Lung (tissue), 11 donors: ENCODE measurements at regions not wholly inside any gene's neighbourhood (a gene's known extent, or its start where the extent isn't known, plus 50 kb on each side); places are given as distances from the start of the nearest gene placed in this dataset.

Experiments used
- ATAC-seq: fragments of 200-7000 bp; cut with Tn5 transposase; one replicate; pipeline ENCODE4 v1.9.1; 2020; ENCODE audit warnings: moderate number of reproducible peaks; ENCODE audit not compliant: insufficient read depth, low FRiP score
- DNase-seq, 3 donors: peaks; one replicate each; pipeline ENCODE4 v3.0.0-alpha.2; 2013 to 2017
- H3K27ac ChIP-seq, 2 donors: one replicate each; pipeline ENCODE4 v1.5.1; 2013; ENCODE audit warnings: mild to moderate bottlenecking in 2 of 2, moderate library complexity in 2 of 2, control low read depth in 1 of 2, inconsistent platforms in 1 of 2, low read depth in 1 of 2, low read length in 1 of 2
- H3K27me3 ChIP-seq, 3 donors: one replicate each; pipeline ENCODE4 v1.5.1; 2013; ENCODE audit warnings: low read length in 2 of 3; ENCODE audit not compliant: control insufficient read depth in 3 of 3, insufficient read depth in 3 of 3
- H3K36me3 ChIP-seq, 4 donors: one replicate each; pipeline ENCODE4 v1.5.1; 2013; ENCODE audit warnings: low read length in 4 of 4, mild to moderate bottlenecking in 1 of 4, moderate library complexity in 1 of 4; ENCODE audit not compliant: control insufficient read depth in 4 of 4, insufficient read depth in 4 of 4
- H3K4me1 ChIP-seq, 5 donors: one replicate each; pipeline ENCODE4 v1.5.1; 2013; ENCODE audit warnings: low read length in 5 of 5, mild to moderate bottlenecking in 2 of 5, moderate library complexity in 1 of 5; ENCODE audit not compliant: control insufficient read depth in 5 of 5, insufficient read depth in 5 of 5
- H3K4me3 ChIP-seq: one replicate; pipeline ENCODE4 v1.5.1; 2013; ENCODE audit warnings: mild to moderate bottlenecking, control low read depth, moderate library complexity
- H3K9ac ChIP-seq, 2 donors: one replicate each; pipeline ENCODE4 v1.5.1; 2013; ENCODE audit warnings: low read length in 2 of 2, control low read depth in 1 of 2; ENCODE audit not compliant: insufficient read depth in 1 of 2
- H3K9me3 ChIP-seq, 4 donors: one replicate each; pipeline ENCODE4 v1.5.1; 2013; ENCODE audit warnings: low read length in 3 of 4, mild to moderate bottlenecking in 1 of 4, moderate library complexity in 1 of 4; ENCODE audit not compliant: control insufficient read depth in 4 of 4, insufficient read depth in 3 of 4
- CTCF ChIP-seq: IDR thresholded peaks from 2 replicates; pipeline ENCODE4 v1.5.1; 2012; ENCODE audit warnings: mild to moderate bottlenecking; ENCODE audit errors: control extremely low read depth, extremely low read depth
- WGBS, 2 donors: extraction: QIAGEN DNeasy Blood & Tissue Kit; methylation state at CpG; one replicate each; pipeline ENCODE4 v1.1.7; 2013; 5-methylcytosine and 5-hydroxymethylcytosine counted together
- donor health status: control.
- donor health status: control.
- donor health status: Bipolar disorder and iron deficiency.
- donor health status: healthy.
- donor health status: DM: yes; HTN: yes; CAD: no.

- H3K27me3 ChIP-seq = no peaks in the 10 kb centered on the region
- no peak overlapping the region for H3K9ac ChIP-seq
- DNase-seq (no peak), ATAC-seq (no peak)
- no peak overlapping the region for H3K4me3 ChIP-seq
- no peaks in the 10 kb centered on the region for H3K36me3 ChIP-seq
- H3K27ac ChIP-seq = no peak overlapping the region
- H3K4me1 ChIP-seq = peaks cover 0 to 5% (median 0%) of the 10 kb centered on the region in 5 donors
- TF ChIP-seq CTCF = no peak
- peaks cover 0 to 5% (median 0%) of the 10 kb centered on the region in 4 donors for H3K9me3 ChIP-seq
- WGBS, 2 donors = 90 to 97% methylated on average over 1 of the region's 1 CpG
Observed at GRCh38 chr14:75350505-75351060, 72.0 kb downstream of the FOS start.

- Histone ChIP-seq H3K9ac (no peak overlapping the region), H3K36me3 (no peaks in the 10 kb centered on the region), H3K27ac (no peak overlapping the region), H3K4me1 (peaks cover 0 to 11% (median 6%) of the 10 kb centered on the region in 5 donors), H3K27me3 (no peaks in the 10 kb centered on the region), H3K9me3 (peaks cover 0 to 2% (median 0%) of the 10 kb centered on the region in 4 donors), H3K4me3 (no peak overlapping the region)
- WGBS, 2 donors = 81 to 95% methylated on average over 3 of the region's 3 CpGs
- TF ChIP-seq CTCF = no peak
- ATAC-seq (no peak), DNase-seq (peak in 1 of 3 donors; percentile 51)
Observed at GRCh38 chr14:75359098-75359497, 68.7 kb upstream of the JDP2 start.

GRCh38 chr14:75361041-75361440 lies 66.8 kb upstream of the JDP2 start:
- Histone ChIP-seq H3K9ac (no peak overlapping the region), H3K9me3 (no peaks in the 10 kb centered on the region), H3K4me1 (peaks cover 0 to 11% (median 3%) of the 10 kb centered on the region in 5 donors), H3K4me3 (no peak overlapping the region), H3K27ac (no peak overlapping the region), H3K36me3 (no peaks in the 10 kb centered on the region), H3K27me3 (no peaks in the 10 kb centered on the region)
- no peak for TF ChIP-seq CTCF
- no peak for ATAC-seq
- no peak for DNase-seq
- 81 to 90% methylated on average over 6 of the region's 6 CpGs for WGBS, 2 donors
